Renal cortical epithelial cell (primary cell): ENCODE measurements at regions not wholly inside any gene's neighbourhood (a gene's known extent, or its start where the extent isn't known, plus 50 kb on each side); places are given as distances from the start of the nearest gene placed in this dataset.
"Not testable (repeated sequence)": the region's sequence is repeated elsewhere in the genome, so short reads cannot be mapped to it uniquely, and the experiment has no call there.

Experiments used
- DNase-seq: peaks from one replicate; pipeline ENCODE4 v3.0.0-alpha.2; 2011; ENCODE audit warnings: low read depth

DNA sequence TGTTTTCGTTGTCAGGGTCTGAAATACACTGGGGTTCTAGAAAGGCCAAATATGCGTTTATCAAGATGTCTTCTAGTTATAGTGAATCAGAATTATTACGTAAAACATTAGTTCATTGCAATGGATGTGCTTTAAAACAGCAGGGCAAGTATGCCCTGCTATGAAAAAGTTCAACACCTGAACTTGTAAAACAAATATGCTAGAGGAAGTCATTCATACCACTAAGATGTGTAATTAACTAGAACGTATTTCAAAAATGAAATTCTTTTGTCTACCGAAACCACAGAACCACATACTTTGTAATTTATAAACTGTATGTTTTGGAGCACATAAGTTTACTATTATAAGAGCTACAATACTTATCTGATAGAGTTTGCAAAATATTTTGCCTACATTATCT lies 266.2 kb downstream of the KCTD12 start:
- DNase-seq: peak; percentile 9

- no peak for DNase-seq
Observed at GRCh38 chr13:76619631-76620030, 266.6 kb downstream of the KCTD12 start.

- DNase-seq: no peak
Observed at GRCh38 chr13:76610819-76611415, 275.3 kb downstream of the KCTD12 start.

DNA sequence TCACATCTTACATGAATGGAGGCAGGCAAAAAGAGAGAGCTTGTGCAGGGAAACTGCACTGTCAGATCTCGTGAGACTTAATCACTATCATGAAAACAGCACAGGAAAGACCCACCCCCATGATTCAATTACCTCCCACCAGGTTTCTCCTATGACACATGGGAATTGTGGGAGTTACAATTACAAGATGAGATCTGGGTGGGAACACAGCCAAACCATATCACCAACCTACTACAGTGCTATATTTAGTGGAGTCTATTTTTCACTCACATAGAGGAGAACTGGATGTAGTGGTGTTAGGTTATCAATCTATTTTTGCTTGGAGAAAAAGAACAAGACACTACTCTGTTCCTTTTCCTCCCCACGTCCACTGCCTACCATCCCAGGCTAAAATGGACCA lies 276.6 kb downstream of the KCTD12 start:
- no peak for DNase-seq

DNA sequence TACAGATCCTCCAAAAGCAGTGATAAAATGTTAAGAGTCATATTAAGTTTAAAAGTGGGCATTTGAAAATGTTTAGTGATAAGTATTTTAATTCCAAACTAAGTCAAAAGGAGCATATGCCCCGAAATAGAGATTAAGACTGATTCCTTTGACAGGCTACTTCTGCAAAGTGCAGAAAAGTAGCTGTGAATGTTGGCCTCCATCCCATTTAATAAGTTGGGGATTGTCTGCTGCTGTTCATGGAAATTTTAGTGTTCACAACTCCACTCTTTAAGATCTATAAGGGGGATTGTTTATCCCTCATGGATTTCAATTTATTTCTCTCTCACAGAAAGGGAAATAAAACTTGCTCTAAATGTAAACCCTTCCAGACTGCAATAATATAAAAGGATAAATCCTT lies 278.3 kb downstream of the KCTD12 start:
- no peak for DNase-seq

- peak; percentile 4 for DNase-seq
Observed at GRCh38 chr13:76600081-76600480, 286.1 kb downstream of the KCTD12 start.

DNA sequence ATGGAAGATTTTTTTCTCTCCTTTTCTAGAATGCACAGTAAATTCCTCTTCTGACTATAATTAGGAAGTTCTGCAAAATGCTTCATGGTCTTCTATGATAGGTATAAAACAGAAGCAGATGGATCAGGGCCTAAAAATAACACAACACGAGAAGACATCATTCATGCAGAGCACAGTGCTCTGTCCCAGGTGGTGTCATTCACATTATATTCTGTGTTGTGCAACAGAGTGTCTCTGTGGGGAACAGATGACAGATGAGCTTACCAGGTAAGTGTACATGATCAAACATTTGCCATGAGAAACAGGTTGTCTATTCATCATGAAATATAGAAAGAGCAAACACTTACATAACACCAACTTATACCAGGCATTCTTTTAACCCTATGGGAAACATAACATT lies 288.3 kb downstream of the KCTD12 start:
- no peak for DNase-seq

DNA sequence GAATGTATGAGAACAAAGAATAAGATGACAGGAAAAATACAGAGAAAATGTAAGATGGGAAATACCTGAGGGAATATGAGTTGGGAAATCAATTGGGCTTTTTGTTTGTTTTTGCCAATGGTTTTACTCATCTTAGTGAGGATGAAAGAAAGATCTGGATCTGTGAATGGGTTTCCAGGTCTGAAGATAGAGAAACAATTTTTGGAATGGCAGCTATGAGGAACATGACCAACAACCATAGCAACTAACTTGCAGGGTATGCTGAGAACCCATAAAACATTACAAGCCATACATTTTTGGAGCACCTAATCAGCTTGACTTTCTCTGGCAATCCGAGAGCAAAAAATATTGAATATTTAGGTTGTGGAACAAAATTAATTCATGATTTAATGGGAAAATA lies 290.0 kb downstream of the KCTD12 start:
- no peak for DNase-seq

- DNase-seq: no peak
Observed at GRCh38 chr13:76594435-76594834, 291.8 kb downstream of the KCTD12 start.

DNA sequence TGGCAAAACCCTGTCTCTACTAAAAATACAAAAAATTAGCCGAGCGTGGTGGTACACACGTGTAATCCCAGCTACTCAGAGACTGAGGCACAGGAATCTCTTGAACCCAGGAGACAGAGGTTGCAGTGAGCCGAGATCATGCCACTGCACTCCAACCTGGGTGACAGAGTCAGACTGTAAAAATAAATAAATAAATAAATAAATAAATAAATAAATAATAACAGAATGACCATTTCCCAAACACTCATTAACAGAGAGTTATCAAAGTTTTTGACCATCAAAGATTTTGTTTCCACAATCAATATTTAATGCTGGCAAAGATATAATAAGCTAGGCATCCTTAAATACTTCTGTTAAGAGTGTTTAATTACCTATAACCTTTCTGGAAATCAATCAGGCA lies 299.4 kb downstream of the KCTD12 start:
- no peak for DNase-seq

- no peak for DNase-seq
Observed at GRCh38 chr13:76579701-76580100, 306.5 kb downstream of the KCTD12 start.

- not testable (repeated sequence) for DNase-seq
Observed at GRCh38 chr13:76575634-76576033, 310.6 kb downstream of the KCTD12 start.

DNA sequence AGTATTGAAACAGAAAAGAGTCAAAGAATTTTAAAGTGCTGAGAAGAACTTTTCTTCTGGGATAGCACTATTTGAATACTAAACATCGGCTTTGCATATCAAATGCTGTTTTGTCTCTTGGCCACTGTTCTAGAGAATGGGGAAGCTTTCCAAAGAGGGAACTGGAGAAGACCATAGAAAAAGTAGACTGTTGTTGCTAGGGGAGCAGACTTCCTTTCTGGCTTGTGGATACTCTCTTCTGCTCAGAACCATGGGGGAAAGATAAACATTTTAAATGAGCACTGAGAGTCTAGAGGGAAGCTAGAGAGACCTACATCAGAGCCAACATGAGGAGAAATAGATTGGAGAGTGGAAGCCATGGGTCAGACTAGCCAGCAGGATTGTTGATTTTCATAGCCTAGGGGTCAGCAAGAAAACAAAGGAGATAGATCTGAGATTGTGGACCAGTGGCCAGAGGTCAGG lies 315.7 kb downstream of the KCTD12 start:
- DNase-seq: no peak

DNA sequence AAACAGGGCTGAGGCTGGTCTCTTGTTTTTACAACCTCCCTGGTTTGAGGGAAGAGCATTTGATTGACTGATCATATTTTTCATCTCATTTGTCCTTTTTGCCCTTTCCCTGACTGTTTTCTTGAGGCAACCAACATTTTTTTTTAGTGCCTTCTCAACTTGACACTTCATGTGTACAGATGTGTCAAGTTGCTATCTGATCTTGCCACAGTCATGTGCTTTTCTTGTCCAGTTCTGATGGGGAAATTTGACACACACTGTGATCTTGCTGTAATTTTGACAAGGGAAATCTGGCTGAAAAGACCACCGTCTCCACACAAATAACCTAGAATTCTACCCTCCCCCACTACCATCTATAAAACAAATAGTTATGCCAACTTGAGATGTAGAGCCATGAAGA lies 329.6 kb downstream of the KCTD12 start:
- no peak for DNase-seq

- DNase-seq: no peak
Observed at GRCh38 chr13:76552807-76553206, 333.4 kb downstream of the KCTD12 start.

DNA sequence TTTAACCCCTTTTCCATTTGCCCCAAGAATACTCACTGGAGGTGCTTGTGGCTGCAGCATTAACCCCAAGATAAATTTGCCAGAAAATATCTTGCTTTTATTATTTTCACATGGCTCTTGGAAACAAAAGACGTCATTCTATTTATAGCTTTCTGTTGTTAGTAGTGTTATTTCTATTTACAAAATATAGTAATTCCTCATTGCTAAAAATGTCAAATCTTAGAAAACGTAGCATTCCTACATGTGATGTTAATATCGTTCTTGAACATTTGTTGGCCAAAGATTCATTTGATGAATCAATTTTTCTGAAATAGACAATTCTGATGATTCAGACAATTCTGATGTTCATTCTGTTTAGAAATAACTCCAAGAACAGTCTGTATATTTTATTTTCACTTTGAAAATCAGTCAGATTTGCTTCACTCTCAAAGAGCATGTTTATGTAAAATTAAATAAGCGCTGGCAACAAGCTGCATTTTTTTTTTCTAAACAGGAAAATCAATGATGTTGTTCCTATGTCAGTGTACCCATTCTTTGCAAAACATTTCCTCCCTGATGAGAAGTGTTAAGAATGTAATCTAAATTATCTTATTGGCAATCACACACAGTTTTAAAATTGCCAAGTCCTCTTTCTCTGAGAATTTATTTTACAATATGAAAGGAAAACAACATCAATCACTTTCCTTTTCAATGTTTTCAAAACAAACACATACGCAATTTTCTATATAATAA lies 334.0 kb downstream of the KCTD12 start:
- DNase-seq: no peak

- no peak for DNase-seq
Observed at GRCh38 chr13:76542176-76542575, 344.0 kb downstream of the KCTD12 start.

DNA sequence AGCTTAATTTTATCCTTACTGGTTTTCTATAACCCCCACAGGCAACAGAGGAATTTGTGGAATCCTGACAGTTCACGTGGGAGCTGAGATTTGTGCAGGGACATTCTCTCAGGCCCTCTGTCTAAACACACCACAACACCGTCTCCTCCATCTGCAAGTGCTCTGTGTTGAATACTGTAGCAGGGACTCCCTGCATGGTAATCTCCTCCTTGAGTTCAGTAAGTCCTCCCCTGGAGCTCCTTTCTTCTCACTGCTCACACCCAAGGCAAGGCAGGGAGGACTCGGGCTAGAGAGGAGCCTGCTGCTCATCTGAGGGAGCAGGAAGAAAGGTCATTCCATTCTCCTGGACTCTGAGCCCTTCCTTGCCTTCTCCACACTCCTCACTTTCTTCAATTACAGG lies 348.2 kb downstream of the KCTD12 start:
- DNase-seq: no peak

- DNase-seq: peak; percentile 7
Observed at GRCh38 chr13:76533251-76533650, 353.0 kb downstream of the KCTD12 start.

DNA sequence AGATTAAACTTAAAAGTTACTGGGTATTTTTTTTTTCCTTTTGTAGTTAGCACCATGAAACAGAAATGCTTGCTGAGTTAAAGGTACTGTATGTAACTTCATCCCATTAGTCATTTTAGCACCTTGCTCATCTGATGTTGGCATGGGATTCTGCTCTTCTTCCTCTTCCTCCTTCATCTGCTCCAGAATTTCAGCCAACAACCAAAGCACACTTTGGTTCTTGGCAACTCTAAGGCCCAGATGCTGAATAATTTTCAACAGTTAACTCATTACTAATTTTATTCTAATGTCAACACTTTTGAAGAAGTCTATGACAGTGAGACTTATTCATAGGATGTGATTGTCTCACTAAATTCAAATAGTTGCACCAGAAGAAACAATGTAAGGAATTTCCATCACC lies 359.2 kb downstream of the KCTD12 start:
- DNase-seq: no peak

- DNase-seq: peak; percentile 1
Observed at GRCh38 chr13:76523740-76524340, 362.4 kb downstream of the KCTD12 start.

- no peak for DNase-seq
Observed at GRCh38 chr13:76522083-76522755, 364.0 kb downstream of the KCTD12 start.

GRCh38 chr13:76519685-76520084 lies 366.5 kb downstream of the KCTD12 start:
- no peak for DNase-seq
